HEK293 (cell line): ENCODE measurements at regions not wholly inside any gene's neighbourhood (a gene's known extent, or its start where the extent isn't known, plus 50 kb on each side); places are given as distances from the start of the nearest gene placed in this dataset.
A peak's percentile ranks its signal among the peaks of the same experiment; 100 is the strongest.
"Not testable (repeated sequence)": the region's sequence is repeated elsewhere in the genome, so short reads cannot be mapped to it uniquely, and the experiment has no call there.

Experiments used
- CTCF ChIA-PET: fragments of 350-600 bp; formaldehyde crosslinking; extraction: SDS; loops from one replicate; lab custom pipeline; 2021; ENCODE audit warnings: antibody characterized with exemption; lab: Yijun Ruan, JAX
- POLR2A ChIA-PET: fragments of 300-600 bp; formaldehyde crosslinking; extraction: SDS; loops from one replicate; lab custom pipeline; 2020; ENCODE audit warnings: antibody characterized with exemption, inconsistent platforms; lab: Yijun Ruan, JAX
- H3K27ac ChIP-seq: fragments of 200-500 bp; sonication (Bioruptor generic); 2 replicates; pipeline ENCODE4 v1.5.1; 2014; ENCODE audit warnings: low read depth, low read length, control low read depth, inconsistent platforms; ENCODE audit errors: extremely low read depth
- H3K36me3 ChIP-seq, 2 experiments: fragments of 200-500 bp in 1 of 2; sonication (Bioruptor generic) in 1 of 2; 1 replicate in 1 of 2; 2 replicates in 1 of 2; pipeline ENCODE4 v1.5.1; 2014 to 2017; ENCODE audit warnings: inconsistent platforms in 2 of 2, low read length in 2 of 2; ENCODE audit not compliant: control insufficient read depth in 2 of 2, insufficient read depth in 1 of 2
- H3K4me1 ChIP-seq: fragments of 200-500 bp; sonication (Bioruptor generic); 2 replicates; pipeline ENCODE4 v1.5.1; 2014; ENCODE audit warnings: mild to moderate bottlenecking, low read length, inconsistent platforms; ENCODE audit not compliant: control insufficient read depth, insufficient read depth
- H3K4me3 ChIP-seq: 2 replicates; pipeline ENCODE4 v1.5.1; 2011; ENCODE audit warnings: low read depth, mild to moderate bottlenecking, control low read depth, low read length, moderate library complexity
- H3K9me3 ChIP-seq: fragments of 200-500 bp; sonication (Bioruptor generic); 2 replicates; pipeline ENCODE4 v1.5.1; 2014; ENCODE audit warnings: low read depth, low read length, inconsistent platforms; ENCODE audit not compliant: control insufficient read depth, insufficient read depth
- ATF2 ChIP-seq: fragments of 450-650 bp; formaldehyde crosslinking; IDR thresholded peaks from 2 replicates; pipeline ENCODE4 v1.5.1; 2016; ENCODE audit warnings: missing biosample characterization, missing genetic modification characterization, low read depth
- PRDM10 ChIP-seq: fragments of 450-650 bp; formaldehyde crosslinking; IDR thresholded peaks from 2 replicates; pipeline ENCODE4 v1.5.1; 2016; ENCODE audit warnings: missing biosample characterization, missing genetic modification characterization
- REST ChIP-seq: fragments of 450-650 bp; formaldehyde crosslinking; IDR thresholded peaks from 2 replicates; pipeline ENCODE4 v1.5.1; 2016; ENCODE audit warnings: missing biosample characterization, missing genetic modification characterization
- ZBTB21 ChIP-seq: fragments of 450-650 bp; formaldehyde crosslinking; IDR thresholded peaks from 2 replicates; pipeline ENCODE4 v1.5.1; 2017; ENCODE audit warnings: missing biosample characterization, missing genetic modification characterization
- ZBTB7A ChIP-seq: fragments of 450-650 bp; formaldehyde crosslinking; IDR thresholded peaks from 2 replicates; pipeline ENCODE4 v1.5.1; 2016; ENCODE audit warnings: low read depth, missing biosample characterization, missing genetic modification characterization
- ZBTB8A ChIP-seq: fragments of 450-650 bp; formaldehyde crosslinking; IDR thresholded peaks from 2 replicates; pipeline ENCODE4 v1.5.1; 2016; ENCODE audit warnings: missing biosample characterization, missing genetic modification characterization
- ZNF19 ChIP-seq: fragments of 450-650 bp; formaldehyde crosslinking; IDR thresholded peaks from 2 replicates; pipeline ENCODE4; 2016; ENCODE audit warnings: missing biosample characterization, missing genetic modification characterization, low read depth
- ZNF221 ChIP-seq: fragments of 450-650 bp; formaldehyde crosslinking; IDR thresholded peaks from 2 replicates; pipeline ENCODE4 v1.5.1; 2017; ENCODE audit warnings: missing biosample characterization, missing genetic modification characterization, borderline replicate concordance
- ZNF354C ChIP-seq: fragments of 450-650 bp; formaldehyde crosslinking; IDR thresholded peaks from 2 replicates; pipeline ENCODE4 v1.5.1; 2016; ENCODE audit warnings: missing biosample characterization, missing genetic modification characterization, low read depth, borderline replicate concordance
- ZNF394 ChIP-seq: fragments of 450-650 bp; formaldehyde crosslinking; IDR thresholded peaks from 2 replicates; pipeline ENCODE4 v1.5.1; 2016; ENCODE audit warnings: missing biosample characterization, missing genetic modification characterization, mild to moderate bottlenecking, moderate library complexity, borderline replicate concordance
- ZNF558 ChIP-seq: fragments of 450-650 bp; formaldehyde crosslinking; IDR thresholded peaks from 2 replicates; pipeline ENCODE4 v1.5.1; 2016; ENCODE audit warnings: missing biosample characterization, missing genetic modification characterization
- ZNF623 ChIP-seq: fragments of 450-650 bp; formaldehyde crosslinking; IDR thresholded peaks from 2 replicates; pipeline ENCODE4 v1.5.1; 2016; ENCODE audit warnings: missing biosample characterization, missing genetic modification characterization
- ZNF777 ChIP-seq: fragments of 450-650 bp; formaldehyde crosslinking; IDR thresholded peaks from 2 replicates; pipeline ENCODE4 v1.5.1; 2017; ENCODE audit warnings: missing biosample characterization, missing genetic modification characterization, borderline replicate concordance
- TF ChIP-seq, protein P1 (sequence below): fragments of 450-650 bp; IDR thresholded peaks from 2 replicates; pipeline ENCODE4 v1.5.1; 2018; ENCODE audit warnings: missing biosample characterization, missing genetic modification characterization

GRCh38 chr12:131391399-131391798 lies 319.5 kb upstream of the SFSWAP start:
- no peaks in the 10 kb centered on the region for H3K36me3 ChIP-seq
- no peak overlapping the region for H3K4me3 ChIP-seq
- no peaks in the 10 kb centered on the region for H3K9me3 ChIP-seq
- TF ChIP-seq ZNF394 (tag by site-specific recombination) (no peak), REST (tag by site-specific recombination) (no peak), ZNF19 (tag by site-specific recombination) (no peak), PRDM10 (tag by site-specific recombination) (no peak), ZBTB7A (tag by site-specific recombination) (no peak), ZNF777 (tag by site-specific recombination) (no peak)
- no peak overlapping the region for H3K27ac ChIP-seq
- ChIA-PET CTCF (no interaction called here), POLR2A (no interaction called here)
- H3K4me1 ChIP-seq = no peaks in the 10 kb centered on the region

- H3K9me3 ChIP-seq, CTCF ChIA-PET, H3K36me3 ChIP-seq, H3K27ac ChIP-seq, H3K4me3 ChIP-seq, H3K4me1 ChIP-seq, POLR2A ChIA-PET: not testable (repeated sequence)
Measured at GRCh38 chr12:131394752-131395151, 316.1 kb upstream of the SFSWAP start.

DNA sequence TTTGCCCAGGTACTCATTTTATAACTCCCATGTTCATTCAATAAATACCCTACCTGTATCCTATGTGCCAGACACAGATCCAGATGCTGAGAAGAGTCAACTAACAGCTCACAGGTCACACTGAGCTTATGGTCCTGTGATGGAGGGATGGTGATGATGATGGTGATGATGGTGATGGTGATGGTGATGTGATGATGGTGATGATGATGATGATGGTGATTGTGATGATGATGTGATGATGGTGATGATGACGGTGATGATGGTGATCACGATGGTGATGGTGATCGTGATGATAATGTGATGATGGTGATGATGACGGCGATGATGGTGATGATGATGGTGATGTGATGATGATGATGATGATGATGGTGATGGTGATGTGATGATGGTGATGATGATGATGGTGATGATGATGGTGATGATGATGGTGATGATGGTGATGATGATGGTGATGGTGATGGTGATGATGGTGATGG lies 315.6 kb upstream of the SFSWAP start:
- not testable (repeated sequence) for H3K4me3 ChIP-seq, H3K4me1 ChIP-seq
- TF ChIP-seq, protein P1, sequence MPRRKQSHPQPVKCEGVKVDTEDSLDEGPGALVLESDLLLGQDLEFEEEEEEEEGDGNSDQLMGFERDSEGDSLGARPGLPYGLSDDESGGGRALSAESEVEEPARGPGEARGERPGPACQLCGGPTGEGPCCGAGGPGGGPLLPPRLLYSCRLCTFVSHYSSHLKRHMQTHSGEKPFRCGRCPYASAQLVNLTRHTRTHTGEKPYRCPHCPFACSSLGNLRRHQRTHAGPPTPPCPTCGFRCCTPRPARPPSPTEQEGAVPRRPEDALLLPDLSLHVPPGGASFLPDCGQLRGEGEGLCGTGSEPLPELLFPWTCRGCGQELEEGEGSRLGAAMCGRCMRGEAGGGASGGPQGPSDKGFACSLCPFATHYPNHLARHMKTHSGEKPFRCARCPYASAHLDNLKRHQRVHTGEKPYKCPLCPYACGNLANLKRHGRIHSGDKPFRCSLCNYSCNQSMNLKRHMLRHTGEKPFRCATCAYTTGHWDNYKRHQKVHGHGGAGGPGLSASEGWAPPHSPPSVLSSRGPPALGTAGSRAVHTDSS (tag by site-specific recombination) = peak; percentile 94
- TF ChIP-seq, all 188 proteins: peak for 1; not testable (repeated sequence) for 187
- H3K36me3 ChIP-seq, H3K9me3 ChIP-seq, H3K27ac ChIP-seq, CTCF ChIA-PET, POLR2A ChIA-PET: not testable (repeated sequence)

GRCh38 chr12:131395971-131396573 lies 314.8 kb upstream of the SFSWAP start:
- Histone ChIP-seq H3K36me3 (no peaks in the 10 kb centered on the region), H3K9me3 (no peaks in the 10 kb centered on the region), H3K4me1 (no peaks in the 10 kb centered on the region), H3K27ac (no peak overlapping the region), H3K4me3 (no peak overlapping the region)
- ChIA-PET CTCF (no interaction called here), POLR2A (no interaction called here)
- TF ChIP-seq ATF2 (tag by site-specific recombination) = peak; percentile 7; the same call in 1 of the 2 replicates
- TF ChIP-seq ZBTB21 (tag by site-specific recombination) = no peak
- no peak for TF ChIP-seq ZNF558 (tag by site-specific recombination)
- TF ChIP-seq, protein P1 (tag by site-specific recombination) = peak; percentile 93
- TF ChIP-seq ZNF623 (tag by site-specific recombination) = no peak
- no peak for TF ChIP-seq ZNF221 (tag by site-specific recombination)
- TF ChIP-seq ZBTB8A = no peak
- no peak for TF ChIP-seq ZNF354C (tag by site-specific recombination)
